ENCODE measurements at regions not wholly inside any gene's neighbourhood (a gene's known extent, or its start where the extent isn't known, plus 50 kb on each side); places are given as distances from the start of the nearest gene placed in this dataset.

GRCh38 chr5:61738446-61738845 lies 406.4 kb downstream of the ZSWIM6 start:
- Histone ChIP-seq H3K27ac (no peak overlapping the region), H3K4me3 (replicated peaks in 1 of 3) (no peak overlapping the region), H3K4me1 (no peaks in the 10 kb centered on the region), H3K9me3 (no peaks in the 10 kb centered on the region), H3K27me3 (no peaks in the 10 kb centered on the region), H3K36me3 (no peaks in the 10 kb centered on the region)
- intact Hi-C loops (cut with DNase I), result no loop called here
- 91 to 95% methylated on average over 3 of the region's 3 CpGs for whole genome bisulfite sequencing, 2 donors
- TF ChIP-seq, protein P1, sequence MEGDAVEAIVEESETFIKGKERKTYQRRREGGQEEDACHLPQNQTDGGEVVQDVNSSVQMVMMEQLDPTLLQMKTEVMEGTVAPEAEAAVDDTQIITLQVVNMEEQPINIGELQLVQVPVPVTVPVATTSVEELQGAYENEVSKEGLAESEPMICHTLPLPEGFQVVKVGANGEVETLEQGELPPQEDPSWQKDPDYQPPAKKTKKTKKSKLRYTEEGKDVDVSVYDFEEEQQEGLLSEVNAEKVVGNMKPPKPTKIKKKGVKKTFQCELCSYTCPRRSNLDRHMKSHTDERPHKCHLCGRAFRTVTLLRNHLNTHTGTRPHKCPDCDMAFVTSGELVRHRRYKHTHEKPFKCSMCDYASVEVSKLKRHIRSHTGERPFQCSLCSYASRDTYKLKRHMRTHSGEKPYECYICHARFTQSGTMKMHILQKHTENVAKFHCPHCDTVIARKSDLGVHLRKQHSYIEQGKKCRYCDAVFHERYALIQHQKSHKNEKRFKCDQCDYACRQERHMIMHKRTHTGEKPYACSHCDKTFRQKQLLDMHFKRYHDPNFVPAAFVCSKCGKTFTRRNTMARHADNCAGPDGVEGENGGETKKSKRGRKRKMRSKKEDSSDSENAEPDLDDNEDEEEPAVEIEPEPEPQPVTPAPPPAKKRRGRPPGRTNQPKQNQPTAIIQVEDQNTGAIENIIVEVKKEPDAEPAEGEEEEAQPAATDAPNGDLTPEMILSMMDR (IDR thresholded peaks at IDR 0.05), result no peak
- TF ChIP-seq POLR2A (IDR thresholded peaks at IDR 0.05), result no peak
- no peak for DNase-seq

- Histone ChIP-seq H3K9me3 (no peaks in the 10 kb centered on the region), H3K4me1 (no peaks in the 10 kb centered on the region), H3K27me3 (no peaks in the 10 kb centered on the region), H3K36me3 (no peaks in the 10 kb centered on the region), H3K4me3 (replicated peaks in 1 of 3) (no peak overlapping the region), H3K27ac (no peak overlapping the region)
- intact Hi-C loops (cut with DNase I), result no loop called here
- WGBS, 2 donors, result 59 to 67% methylated on average over 21 of the region's 21 CpGs
- DNase-seq, result peak; percentile 21 to 35
- TF ChIP-seq, protein P1 (IDR thresholded peaks at IDR 0.05), result no peak
- no peak for TF ChIP-seq POLR2A (IDR thresholded peaks at IDR 0.05)
Observed at GRCh38 chr5:61744690-61745619, 412.9 kb downstream of the ZSWIM6 start.

- no peaks in the 10 kb centered on the region for H3K36me3 ChIP-seq
- DNase-seq, result no peak
- H3K27me3 ChIP-seq, result no peaks in the 10 kb centered on the region
- no peak overlapping the region for H3K4me3 ChIP-seq (replicated peaks in 1 of 3)
- H3K27ac ChIP-seq, result no peak overlapping the region
- no peaks in the 10 kb centered on the region for H3K4me1 ChIP-seq
- TF ChIP-seq POLR2A (IDR thresholded peaks at IDR 0.05), result no peak
- TF ChIP-seq, protein P1 (IDR thresholded peaks at IDR 0.05), result no peak
- intact Hi-C loops (cut with DNase I), result no loop called here
- WGBS, 2 donors, result 78 to 85% methylated on average over 7 of the region's 7 CpGs
- no peaks in the 10 kb centered on the region for H3K9me3 ChIP-seq
Observed at GRCh38 chr5:61746831-61747575, 414.9 kb downstream of the ZSWIM6 start.

GRCh38 chr5:61748121-61748520 lies 416.1 kb downstream of the ZSWIM6 start:
- Histone ChIP-seq H3K4me1 (no peaks in the 10 kb centered on the region), H3K27ac (no peak overlapping the region), H3K4me3 (replicated peaks in 1 of 3) (no peak overlapping the region), H3K9me3 (no peaks in the 10 kb centered on the region), H3K36me3 (no peaks in the 10 kb centered on the region), H3K27me3 (no peaks in the 10 kb centered on the region)
- no peak for TF ChIP-seq POLR2A (IDR thresholded peaks at IDR 0.05)
- TF ChIP-seq, protein P1 (IDR thresholded peaks at IDR 0.05), result no peak
- no peak for DNase-seq
- WGBS, 2 donors, result 96% methylated on average over 7 of the region's 7 CpGs
- intact Hi-C loops (cut with DNase I), result no loop called here

DNA sequence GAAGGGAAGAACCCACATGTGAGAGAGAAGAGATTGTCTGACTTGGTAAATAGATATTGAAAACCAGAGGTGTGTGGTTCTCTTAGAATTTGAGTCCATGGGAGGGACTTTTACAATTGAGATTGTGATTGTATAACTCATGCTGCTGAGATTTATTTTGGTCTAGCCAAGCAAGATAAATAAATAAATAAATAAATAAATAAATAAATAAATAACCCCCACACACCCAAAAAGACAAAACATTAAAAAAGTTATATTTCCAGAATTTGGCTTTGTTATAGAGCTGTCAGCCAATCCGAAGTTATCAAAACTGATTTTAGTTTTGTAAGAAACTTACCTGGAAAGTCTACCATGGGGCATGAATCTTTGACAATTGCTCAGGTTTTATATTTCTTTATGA lies 416.6 kb downstream of the ZSWIM6 start:
- H3K27ac ChIP-seq, result no peak overlapping the region
- TF ChIP-seq, protein P1 (IDR thresholded peaks at IDR 0.05), result no peak
- TF ChIP-seq POLR2A (IDR thresholded peaks at IDR 0.05), result no peak

More for the DNA sequence above, 416.6 kb downstream of the ZSWIM6 start:
- DNase-seq, result no peak
- WGBS, 2 donors, result 90 to 97% methylated on average over 1 of the region's 1 CpG
- Histone ChIP-seq H3K4me1 (no peaks in the 10 kb centered on the region), H3K36me3 (no peaks in the 10 kb centered on the region), H3K4me3 (replicated peaks in 1 of 3) (no peak overlapping the region), H3K9me3 (no peaks in the 10 kb centered on the region), H3K27me3 (no peaks in the 10 kb centered on the region)
- intact Hi-C loops (cut with DNase I), result no loop called here
